Fibroblast of pulmonary artery (primary cell): ENCODE measurements at regions not wholly inside any gene's neighbourhood (a gene's known extent, or its start where the extent isn't known, plus 50 kb on each side); places are given as distances from the start of the nearest gene placed in this dataset.

ENCODE experiments used
- DNase-seq: peaks from one replicate; pipeline ENCODE4 v3.0.0-alpha.2; 2010; ENCODE audit warnings: low read depth
- H3K4me3 ChIP-seq: replicated peaks from 2 replicates; pipeline ENCODE4 v1.5.1; 2011; ENCODE audit warnings: low read depth, mild to moderate bottlenecking, control low read depth, low read length, moderate library complexity
- CTCF ChIP-seq: IDR thresholded peaks from 2 replicates; pipeline ENCODE4 v1.5.1; 2011; ENCODE audit warnings: mild to moderate bottlenecking, control low read depth, low read length, inconsistent platforms; ENCODE audit errors: missing control alignments

- no peak for TF ChIP-seq CTCF
- no peak overlapping the region for H3K4me3 ChIP-seq
- no peak for DNase-seq
These were observed 296.7 kb downstream of the ASMT start for GRCh38 chrX:1911401-1912128.

GRCh38 chrX:1912193-1912592, 297.3 kb downstream of the ASMT start:
- TF ChIP-seq CTCF, result no peak
- no peak overlapping the region for H3K4me3 ChIP-seq
- DNase-seq, result no peak

- DNase-seq, result no peak
- no peak for TF ChIP-seq CTCF
- no peak overlapping the region for H3K4me3 ChIP-seq
These were observed 299.9 kb downstream of the ASMT start for GRCh38 chrX:1914606-1915365.

GRCh38 chrX:1918780-1919179, 303.9 kb downstream of the ASMT start:
- H3K4me3 ChIP-seq, result no peak overlapping the region
- no peak for DNase-seq
- TF ChIP-seq CTCF, result no peak

- TF ChIP-seq CTCF, result no peak
- no peak overlapping the region for H3K4me3 ChIP-seq
- no peak for DNase-seq
These were observed 310.2 kb downstream of the ASMT start for GRCh38 chrX:1925053-1925481.

- no peak for TF ChIP-seq CTCF
- no peak for DNase-seq
- no peak overlapping the region for H3K4me3 ChIP-seq
These were observed 313.9 kb downstream of the ASMT start for GRCh38 chrX:1928805-1929204.
